WTC11 (cell line): ENCODE measurements at regions not wholly inside any gene's neighbourhood (a gene's known extent, or its start where the extent isn't known, plus 50 kb on each side); places are given as distances from the start of the nearest gene placed in this dataset.
A peak's percentile ranks its signal among the peaks of the same experiment; 100 is the strongest.

Experiments used
- GABPB1 ChIP-seq: sonication (generic); formaldehyde crosslinking; IDR thresholded peaks from 2 replicates; pipeline ENCODE4 v1.8.1; 2023; ENCODE audit warnings: mild to moderate bottlenecking, missing genetic modification reagents
- IRF2 ChIP-seq: sonication (generic); formaldehyde crosslinking; IDR thresholded peaks from 2 replicates; pipeline ENCODE4 v1.8.0; 2022; ENCODE audit warnings: low read depth, missing genetic modification reagents, borderline replicate concordance
- JAZF1 ChIP-seq: fragments of 250-450 bp; sonication (Bioruptor Pico); IDR thresholded peaks from 2 replicates; pipeline ENCODE4 v1.9.0; 2021; ENCODE audit warnings: moderate library complexity, mild to moderate bottlenecking, inconsistent platforms
- MYBL2 ChIP-seq: sonication (generic); formaldehyde crosslinking; IDR thresholded peaks from 2 replicates; pipeline ENCODE4 v1.8.1; 2023; ENCODE audit warnings: mild to moderate bottlenecking, moderate library complexity, missing genetic modification reagents
- TEAD4 ChIP-seq: sonication (generic); formaldehyde crosslinking; IDR thresholded peaks from 2 replicates; pipeline ENCODE4 v1.8.0; 2022; ENCODE audit warnings: mild to moderate bottlenecking, missing genetic modification reagents
- ZNF416 ChIP-seq: fragments of 250-450 bp; sonication (Bioruptor Pico); IDR thresholded peaks from 2 replicates; pipeline ENCODE4 v1.9.0; 2021; ENCODE audit warnings: mild to moderate bottlenecking, inconsistent platforms
- ZNF423 ChIP-seq: fragments of 250-450 bp; sonication (Bioruptor Pico); IDR thresholded peaks from 2 replicates; pipeline ENCODE4 v2.1.2; 2022; ENCODE audit warnings: mild to moderate bottlenecking, moderate library complexity
- TF ChIP-seq, protein P1 (sequence below): fragments of 200-600 bp; IDR thresholded peaks from 2 replicates; pipeline ENCODE4 v1.8.0; 2022; ENCODE audit warnings: antibody characterized with exemption
- TF ChIP-seq, protein P2 (sequence below): sonication (generic); formaldehyde crosslinking; IDR thresholded peaks from 2 replicates; pipeline ENCODE4 v1.8.1; 2023; ENCODE audit warnings: mild to moderate bottlenecking, missing genetic modification reagents, moderate library complexity
- TF ChIP-seq, protein P3 (sequence below): sonication (generic); formaldehyde crosslinking; conservative IDR thresholded peaks from 2 replicates; pipeline ENCODE4 v1.8.1; 2022; ENCODE audit warnings: mild to moderate bottlenecking, missing genetic modification reagents

DNA sequence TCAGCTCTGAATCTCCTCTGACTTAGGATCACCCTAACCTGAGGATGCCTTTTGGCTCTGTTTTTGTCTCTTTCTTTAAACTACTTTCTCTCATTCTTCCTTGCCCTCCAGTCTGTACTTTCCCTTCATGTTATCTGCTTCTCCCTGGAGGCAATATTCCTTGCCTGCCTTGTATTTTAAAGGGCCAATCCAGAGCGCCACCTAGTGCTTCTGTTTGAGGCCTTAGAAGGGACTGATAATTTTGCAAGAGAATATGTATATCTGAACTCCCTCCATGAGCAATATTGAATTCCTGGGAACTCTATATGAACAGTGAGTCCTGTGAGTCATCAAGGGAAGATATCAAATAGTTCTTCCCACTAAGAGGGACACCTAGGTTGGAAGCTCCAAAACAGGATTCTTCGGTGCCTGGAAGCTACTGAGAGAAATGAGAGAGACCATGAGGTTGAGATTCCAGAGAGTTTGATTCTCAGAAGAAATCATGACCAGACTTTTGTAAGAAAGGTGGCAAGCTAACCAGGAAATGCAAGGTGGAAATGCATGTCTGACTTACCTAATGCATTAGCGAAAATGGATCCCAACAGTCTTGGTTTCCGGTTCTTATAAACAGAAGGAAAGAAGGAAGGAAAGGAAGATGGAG lies 203.8 kb upstream of the CD96 start:
- TF ChIP-seq TEAD4 (CRISPR knock-in tag): no peak
- TF ChIP-seq, protein P1, sequence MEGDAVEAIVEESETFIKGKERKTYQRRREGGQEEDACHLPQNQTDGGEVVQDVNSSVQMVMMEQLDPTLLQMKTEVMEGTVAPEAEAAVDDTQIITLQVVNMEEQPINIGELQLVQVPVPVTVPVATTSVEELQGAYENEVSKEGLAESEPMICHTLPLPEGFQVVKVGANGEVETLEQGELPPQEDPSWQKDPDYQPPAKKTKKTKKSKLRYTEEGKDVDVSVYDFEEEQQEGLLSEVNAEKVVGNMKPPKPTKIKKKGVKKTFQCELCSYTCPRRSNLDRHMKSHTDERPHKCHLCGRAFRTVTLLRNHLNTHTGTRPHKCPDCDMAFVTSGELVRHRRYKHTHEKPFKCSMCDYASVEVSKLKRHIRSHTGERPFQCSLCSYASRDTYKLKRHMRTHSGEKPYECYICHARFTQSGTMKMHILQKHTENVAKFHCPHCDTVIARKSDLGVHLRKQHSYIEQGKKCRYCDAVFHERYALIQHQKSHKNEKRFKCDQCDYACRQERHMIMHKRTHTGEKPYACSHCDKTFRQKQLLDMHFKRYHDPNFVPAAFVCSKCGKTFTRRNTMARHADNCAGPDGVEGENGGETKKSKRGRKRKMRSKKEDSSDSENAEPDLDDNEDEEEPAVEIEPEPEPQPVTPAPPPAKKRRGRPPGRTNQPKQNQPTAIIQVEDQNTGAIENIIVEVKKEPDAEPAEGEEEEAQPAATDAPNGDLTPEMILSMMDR: peak; percentile 50
- TF ChIP-seq IRF2 (CRISPR knock-in tag): no peak
- TF ChIP-seq, protein P2, sequence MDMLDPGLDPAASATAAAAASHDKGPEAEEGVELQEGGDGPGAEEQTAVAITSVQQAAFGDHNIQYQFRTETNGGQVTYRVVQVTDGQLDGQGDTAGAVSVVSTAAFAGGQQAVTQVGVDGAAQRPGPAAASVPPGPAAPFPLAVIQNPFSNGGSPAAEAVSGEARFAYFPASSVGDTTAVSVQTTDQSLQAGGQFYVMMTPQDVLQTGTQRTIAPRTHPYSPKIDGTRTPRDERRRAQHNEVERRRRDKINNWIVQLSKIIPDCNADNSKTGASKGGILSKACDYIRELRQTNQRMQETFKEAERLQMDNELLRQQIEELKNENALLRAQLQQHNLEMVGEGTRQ (CRISPR knock-in tag): no peak
- no peak for TF ChIP-seq JAZF1 (CRISPR knock-in tag)
- TF ChIP-seq ZNF416 (CRISPR knock-in tag): no peak
- no peak for TF ChIP-seq GABPB1 (CRISPR knock-in tag)
- TF ChIP-seq ZNF423 (CRISPR knock-in tag): no peak
- no peak for TF ChIP-seq MYBL2 (CRISPR knock-in tag)
- TF ChIP-seq, protein P3, sequence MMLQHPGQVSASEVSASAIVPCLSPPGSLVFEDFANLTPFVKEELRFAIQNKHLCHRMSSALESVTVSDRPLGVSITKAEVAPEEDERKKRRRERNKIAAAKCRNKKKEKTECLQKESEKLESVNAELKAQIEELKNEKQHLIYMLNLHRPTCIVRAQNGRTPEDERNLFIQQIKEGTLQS (CRISPR knock-in tag): no peak
